HepG2 (cell line): ENCODE measurements at regions not wholly inside any gene's neighbourhood (a gene's known extent, or its start where the extent isn't known, plus 50 kb on each side); places are given as distances from the start of the nearest gene placed in this dataset.

Experiments
- CAMTA2 ChIP-seq: sonication (generic); formaldehyde crosslinking; IDR thresholded peaks from 2 replicates; pipeline ENCODE4 v1.4.0; 2020; ENCODE audit warnings: mild to moderate bottlenecking, missing genetic modification reagents, borderline replicate concordance
- CREM ChIP-seq, 2 experiments: sonication (generic) in 1 of 2; formaldehyde crosslinking in 1 of 2; IDR thresholded peaks; 2 replicates each; pipeline versions ENCODE4 v1.4.0 to v1.6.1; 2016 to 2020; ENCODE audit warnings: antibody characterized with exemption in 1 of 2, mild to moderate bottlenecking in 1 of 2, missing genetic modification reagents in 1 of 2
- ELF3 ChIP-seq: IDR thresholded peaks from 2 replicates; pipeline ENCODE4 v1.6.1; 2016; ENCODE audit warnings: missing genetic modification reagents, missing compliant biosample characterization
- ETV5 ChIP-seq: IDR thresholded peaks from 2 replicates; pipeline ENCODE4 v1.6.1; 2018; ENCODE audit warnings: missing biosample characterization, missing genetic modification reagents, inconsistent platforms, borderline replicate concordance
- FOXA3 ChIP-seq: IDR thresholded peaks from 2 replicates; pipeline ENCODE4 v1.6.1; 2016; ENCODE audit warnings: missing genetic modification reagents, missing compliant biosample characterization
- KDM4B ChIP-seq: sonication (generic); formaldehyde crosslinking; IDR thresholded peaks from 2 replicates; pipeline ENCODE4 v1.4.0; 2020; ENCODE audit warnings: missing genetic modification reagents
- MYPOP ChIP-seq: sonication (generic); formaldehyde crosslinking; IDR thresholded peaks from 2 replicates; pipeline ENCODE4 v1.8.1; 2023; ENCODE audit warnings: mild to moderate bottlenecking, moderate library complexity, missing genetic modification reagents
- NCOA2 ChIP-seq: sonication (generic); formaldehyde crosslinking; IDR thresholded peaks from 2 replicates; pipeline ENCODE4 v1.8.0; 2022; ENCODE audit warnings: inconsistent platforms
- NKX3-1 ChIP-seq: sonication (generic); formaldehyde crosslinking; IDR thresholded peaks from 2 replicates; pipeline ENCODE4 v1.5.0; 2020; ENCODE audit warnings: missing genetic modification reagents
- PAX8 ChIP-seq: sonication (generic); formaldehyde crosslinking; IDR thresholded peaks from 2 replicates; pipeline ENCODE4 v1.8.0; 2022; ENCODE audit warnings: mild to moderate bottlenecking, missing genetic modification reagents, borderline replicate concordance
- PITX1 ChIP-seq: sonication (generic); formaldehyde crosslinking; IDR thresholded peaks from 2 replicates; pipeline ENCODE4 v1.5.1; 2020; ENCODE audit warnings: mild to moderate bottlenecking, missing genetic modification reagents
- POGZ ChIP-seq: sonication (generic); formaldehyde crosslinking; IDR thresholded peaks from 2 replicates; pipeline ENCODE4 v1.4.0; 2020; ENCODE audit warnings: mild to moderate bottlenecking, missing genetic modification reagents
- RXRB ChIP-seq: IDR thresholded peaks from 2 replicates; pipeline ENCODE4 v1.6.1; 2016; ENCODE audit warnings: borderline replicate concordance, missing genetic modification reagents, missing compliant biosample characterization
- SOX13 ChIP-seq, 3 experiments: fragments of 450-650 bp in 1 of 3; sonication (generic) in 1 of 3; formaldehyde crosslinking in 1 of 3; IDR thresholded peaks in 2 of 3; conservative IDR thresholded peaks in 1 of 3; 2 replicates each; pipeline versions ENCODE4 v1.5.0 to v1.6.1; 2016 to 2020; ENCODE audit warnings: antibody characterized with exemption in 1 of 3, mild to moderate bottlenecking in 1 of 3, missing compliant biosample characterization in 1 of 3, missing genetic modification reagents in 1 of 3, moderate library complexity in 1 of 3
- SOX5 ChIP-seq: IDR thresholded peaks from 2 replicates; pipeline ENCODE4 v1.6.1; 2016; ENCODE audit warnings: borderline replicate concordance
- SOX6 ChIP-seq, 2 experiments: fragments of 450-650 bp in 1 of 2; sonication (generic) in 1 of 2; formaldehyde crosslinking in 1 of 2; IDR thresholded peaks; 2 replicates each; pipeline versions ENCODE4 v1.4.0 to v1.6.1; 2017 to 2020; ENCODE audit warnings: antibody characterized with exemption in 1 of 2, mild to moderate bottlenecking in 1 of 2, missing genetic modification reagents in 1 of 2
- YEATS2 ChIP-seq: sonication (generic); formaldehyde crosslinking; IDR thresholded peaks from 2 replicates; pipeline ENCODE4 v1.4.0; 2020; ENCODE audit warnings: missing genetic modification reagents, borderline replicate concordance
- ZGPAT ChIP-seq: IDR thresholded peaks from 2 replicates; pipeline ENCODE4 v1.6.1; 2016; ENCODE audit warnings: mild to moderate bottlenecking
- ZKSCAN8 ChIP-seq: IDR thresholded peaks from 2 replicates; pipeline ENCODE4 v1.6.1; 2016; ENCODE audit warnings: borderline replicate concordance, missing genetic modification reagents, missing compliant biosample characterization
- ZNF30 ChIP-seq: sonication (generic); formaldehyde crosslinking; IDR thresholded peaks from 2 replicates; pipeline ENCODE4 v1.5.0; 2020; ENCODE audit warnings: mild to moderate bottlenecking, missing genetic modification reagents
- ZNF343 ChIP-seq: sonication (generic); formaldehyde crosslinking; IDR thresholded peaks from 2 replicates; pipeline ENCODE4 v1.4.0; 2020; ENCODE audit warnings: mild to moderate bottlenecking, missing genetic modification reagents
- ZSCAN9 ChIP-seq: IDR thresholded peaks from 2 replicates; pipeline ENCODE4 v1.6.1; 2016; ENCODE audit warnings: borderline replicate concordance
- TF ChIP-seq, protein P1 (sequence below): IDR thresholded peaks from 2 replicates; pipeline ENCODE4 v1.6.1; 2012; ENCODE audit warnings: low read depth, low read length, improper control_type of control experiment
- TF ChIP-seq, protein P2 (sequence below): sonication (generic); formaldehyde crosslinking; IDR thresholded peaks from 2 replicates; pipeline ENCODE4 v1.5.0; 2020; ENCODE audit warnings: mild to moderate bottlenecking, missing genetic modification reagents, moderate library complexity

DNA sequence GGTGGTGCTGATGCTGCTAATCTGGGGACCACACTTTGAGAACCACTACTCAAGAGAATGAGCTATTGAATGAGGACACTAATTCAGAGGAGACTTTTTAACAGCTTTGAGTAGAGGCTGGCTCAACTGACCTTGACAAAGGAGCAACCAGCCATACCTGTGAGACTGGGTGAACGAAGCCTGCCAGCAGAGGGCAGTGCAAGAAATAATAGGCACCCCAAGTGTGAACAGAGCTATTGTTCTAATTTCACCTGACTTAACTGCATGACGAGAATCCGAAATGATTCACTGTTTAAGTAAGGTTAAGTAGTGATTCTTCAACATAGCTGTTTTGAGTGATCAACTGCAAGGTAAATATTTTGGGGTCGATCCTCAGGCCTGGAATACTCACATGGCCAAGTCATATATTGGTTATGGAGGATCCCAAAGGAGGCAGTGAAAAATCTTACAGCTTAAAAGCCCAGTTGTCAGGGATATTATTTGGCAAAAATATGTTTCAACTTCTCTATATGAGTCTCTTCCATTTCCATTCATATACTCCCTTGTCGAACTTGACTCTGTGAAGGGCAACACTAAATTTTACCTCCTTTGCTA lies 550.5 kb upstream of the MARCKS start (continued):
- TF ChIP-seq PITX1 (CRISPR knock-in tag) (peak; percentile 54; the same call in 1 of the 2 replicates), NCOA2 (CRISPR knock-in tag) (peak; percentile 17; the same call in 1 of the 2 replicates), POGZ (CRISPR knock-in tag) (peak; percentile 63), ETV5 (CRISPR knock-in tag) (no peak), SOX6 (IDR thresholded peaks at IDR 0.05) (no peak), SOX6 (CRISPR knock-in tag; IDR thresholded peaks at IDR 0.05) (peak; percentile 87), FOXA3 (CRISPR knock-in tag) (peak; percentile 8; the same call in 1 of the 2 replicates), RXRB (peak; percentile 24; the same call in 1 of the 2 replicates), CAMTA2 (no peak), PAX8 (CRISPR knock-in tag) (no peak), ELF3 (CRISPR knock-in tag) (0 out of 2 replicates have a peak, but pooled peaks have one; percentile 23), ZSCAN9 (CRISPR knock-in tag) (peak; percentile 53; the same call in 1 of the 2 replicates), ZKSCAN8 (CRISPR knock-in tag) (0 out of 2 replicates have a peak, but pooled peaks have one; percentile 32), CREM (IDR thresholded peaks at IDR 0.05) (no peak), CREM (CRISPR knock-in tag; IDR thresholded peaks at IDR 0.05) (no peak), NKX3-1 (no peak), SOX5 (CRISPR knock-in tag) (peak; percentile 79), ZGPAT (peak; percentile 56; the same call in 1 of the 2 replicates), ZNF30 (no peak), YEATS2 (CRISPR knock-in tag) (peak; percentile 22; the same call in 1 of the 2 replicates), MYPOP (CRISPR knock-in tag) (peak; percentile 42; the same call in 1 of the 2 replicates), ZNF343 (no peak), KDM4B (CRISPR knock-in tag) (0 out of 2 replicates have a peak, but pooled peaks have one; percentile 39), SOX13 (IDR thresholded peaks at IDR 0.05) (no peak), SOX13 (CRISPR knock-in tag; conservative IDR thresholded peaks at IDR 0.05 in 1 of 2, IDR thresholded peaks at IDR 0.05 in 1 of 2) (peak in 1 of 2 experiments; percentile 85; a peak in 2 of 4 replicates)
- TF ChIP-seq, protein P1, sequence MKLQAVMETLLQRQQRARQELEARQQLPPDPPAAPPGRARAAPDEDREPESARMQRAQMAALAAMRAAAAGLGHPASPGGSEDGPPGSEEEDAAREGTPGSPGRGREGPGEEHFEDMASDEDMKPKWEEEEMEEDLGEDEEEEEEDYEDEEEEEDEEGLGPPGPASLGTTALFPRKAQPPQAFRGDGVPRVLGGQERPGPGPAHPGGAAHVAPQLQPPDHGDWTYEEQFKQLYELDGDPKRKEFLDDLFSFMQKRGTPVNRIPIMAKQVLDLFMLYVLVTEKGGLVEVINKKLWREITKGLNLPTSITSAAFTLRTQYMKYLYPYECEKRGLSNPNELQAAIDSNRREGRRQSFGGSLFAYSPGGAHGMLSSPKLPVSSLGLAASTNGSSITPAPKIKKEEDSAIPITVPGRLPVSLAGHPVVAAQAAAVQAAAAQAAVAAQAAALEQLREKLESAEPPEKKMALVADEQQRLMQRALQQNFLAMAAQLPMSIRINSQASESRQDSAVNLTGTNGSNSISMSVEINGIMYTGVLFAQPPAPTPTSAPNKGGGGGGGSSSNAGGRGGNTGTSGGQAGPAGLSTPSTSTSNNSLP: 0 out of 2 replicates have a peak, but pooled peaks have one; percentile 37
- TF ChIP-seq, protein P2, sequence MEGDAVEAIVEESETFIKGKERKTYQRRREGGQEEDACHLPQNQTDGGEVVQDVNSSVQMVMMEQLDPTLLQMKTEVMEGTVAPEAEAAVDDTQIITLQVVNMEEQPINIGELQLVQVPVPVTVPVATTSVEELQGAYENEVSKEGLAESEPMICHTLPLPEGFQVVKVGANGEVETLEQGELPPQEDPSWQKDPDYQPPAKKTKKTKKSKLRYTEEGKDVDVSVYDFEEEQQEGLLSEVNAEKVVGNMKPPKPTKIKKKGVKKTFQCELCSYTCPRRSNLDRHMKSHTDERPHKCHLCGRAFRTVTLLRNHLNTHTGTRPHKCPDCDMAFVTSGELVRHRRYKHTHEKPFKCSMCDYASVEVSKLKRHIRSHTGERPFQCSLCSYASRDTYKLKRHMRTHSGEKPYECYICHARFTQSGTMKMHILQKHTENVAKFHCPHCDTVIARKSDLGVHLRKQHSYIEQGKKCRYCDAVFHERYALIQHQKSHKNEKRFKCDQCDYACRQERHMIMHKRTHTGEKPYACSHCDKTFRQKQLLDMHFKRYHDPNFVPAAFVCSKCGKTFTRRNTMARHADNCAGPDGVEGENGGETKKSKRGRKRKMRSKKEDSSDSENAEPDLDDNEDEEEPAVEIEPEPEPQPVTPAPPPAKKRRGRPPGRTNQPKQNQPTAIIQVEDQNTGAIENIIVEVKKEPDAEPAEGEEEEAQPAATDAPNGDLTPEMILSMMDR (CRISPR knock-in tag): peak; percentile 87
